ELR (cell line): ENCODE measurements at regions not wholly inside any gene's neighbourhood (a gene's known extent, or its start where the extent isn't known, plus 50 kb on each side); places are given as distances from the start of the nearest gene placed in this dataset.

ENCODE experiments used
- DNase-seq: peaks from one replicate; pipeline ENCODE4 v3.0.0-alpha.2; 2015; ENCODE audit warnings: low read depth

GRCh38 chrX:109928596-109929335, 74.1 kb upstream of the TMEM164 start:
- DNase-seq = no peak

- DNase-seq = no peak
These were observed 71.2 kb upstream of the TMEM164 start for GRCh38 chrX:109931677-109932076.

GRCh38 chrX:109934434-109934833, 68.5 kb upstream of the TMEM164 start:
- peak; percentile 7 for DNase-seq

- no peak for DNase-seq
These were observed 68.0 kb upstream of the TMEM164 start for GRCh38 chrX:109934935-109935334.

- DNase-seq = no peak
These were observed 66.8 kb upstream of the TMEM164 start for GRCh38 chrX:109936114-109936513.

GRCh38 chrX:109936598-109936997, 66.3 kb upstream of the TMEM164 start:
- DNase-seq = peak; percentile 3

GRCh38 chrX:109939498-109939897, 63.4 kb upstream of the TMEM164 start:
- no peak for DNase-seq

- DNase-seq = no peak
These were observed 62.5 kb upstream of the TMEM164 start for GRCh38 chrX:109940411-109940810.

- no peak for DNase-seq
These were observed 59.7 kb upstream of the TMEM164 start for GRCh38 chrX:109943092-109943739.

- DNase-seq = no peak
These were observed 59.2 kb upstream of the TMEM164 start for GRCh38 chrX:109943740-109944092.

- DNase-seq = peak; percentile 11
These were observed 50.9 kb upstream of the TMEM164 start for GRCh38 chrX:109952050-109952449.

- no peak for DNase-seq
These were observed 49.7 kb upstream of the TMEM164 start for GRCh38 chrX:109952985-109953905.
